Activated naive CD8-positive, alpha-beta T cell treated with anti-CD3 and anti-CD28 coated beads, Interleukin-2, amount 10 ng/mL, durations not matched to agents 7 days and 5 days (primary cell): ENCODE measurements at regions not wholly inside any gene's neighbourhood (a gene's known extent, or its start where the extent isn't known, plus 50 kb on each side); places are given as distances from the start of the nearest gene placed in this dataset.

ENCODE experiments used
- ATAC-seq: fragments of 150-1000 bp; cut with Tn5 transposase; one replicate; pipeline ENCODE4 v1.10.0; 2021; ENCODE audit warnings: low read depth, moderate library complexity
- POLR2A ChIA-PET: fragments of 350-600 bp; sonication (Branson Sonifier 250); formaldehyde crosslinking; loops from one replicate; lab custom pipeline; 2021; ENCODE audit warnings: antibody characterized with exemption; lab: Charles Lee
- DNase-seq: peaks from one replicate; pipeline ENCODE4 v3.0.0; 2021
- H3K27ac Mint-ChIP-seq: one replicate; pipeline ENCODE4 v1.8.0; 2022; ENCODE audit warnings: mild to moderate bottlenecking, mixed read lengths
- H3K27me3 Mint-ChIP-seq: one replicate; pipeline ENCODE4 v1.8.0; 2022; ENCODE audit warnings: mild to moderate bottlenecking, moderate library complexity, mixed read lengths
- H3K36me3 Mint-ChIP-seq: one replicate; pipeline ENCODE4 v1.8.0; 2021; ENCODE audit warnings: mild to moderate bottlenecking, mixed read lengths
- H3K4me1 Mint-ChIP-seq: one replicate; pipeline ENCODE4 v1.8.0; 2021; ENCODE audit warnings: mixed read lengths
- H3K4me3 Mint-ChIP-seq: one replicate; pipeline ENCODE4 v1.8.0; 2022; ENCODE audit warnings: mild to moderate bottlenecking, moderate library complexity, mixed read lengths
- H3K9me3 Mint-ChIP-seq: one replicate; pipeline ENCODE4 v1.8.0; 2021; ENCODE audit warnings: mixed read lengths

DNA sequence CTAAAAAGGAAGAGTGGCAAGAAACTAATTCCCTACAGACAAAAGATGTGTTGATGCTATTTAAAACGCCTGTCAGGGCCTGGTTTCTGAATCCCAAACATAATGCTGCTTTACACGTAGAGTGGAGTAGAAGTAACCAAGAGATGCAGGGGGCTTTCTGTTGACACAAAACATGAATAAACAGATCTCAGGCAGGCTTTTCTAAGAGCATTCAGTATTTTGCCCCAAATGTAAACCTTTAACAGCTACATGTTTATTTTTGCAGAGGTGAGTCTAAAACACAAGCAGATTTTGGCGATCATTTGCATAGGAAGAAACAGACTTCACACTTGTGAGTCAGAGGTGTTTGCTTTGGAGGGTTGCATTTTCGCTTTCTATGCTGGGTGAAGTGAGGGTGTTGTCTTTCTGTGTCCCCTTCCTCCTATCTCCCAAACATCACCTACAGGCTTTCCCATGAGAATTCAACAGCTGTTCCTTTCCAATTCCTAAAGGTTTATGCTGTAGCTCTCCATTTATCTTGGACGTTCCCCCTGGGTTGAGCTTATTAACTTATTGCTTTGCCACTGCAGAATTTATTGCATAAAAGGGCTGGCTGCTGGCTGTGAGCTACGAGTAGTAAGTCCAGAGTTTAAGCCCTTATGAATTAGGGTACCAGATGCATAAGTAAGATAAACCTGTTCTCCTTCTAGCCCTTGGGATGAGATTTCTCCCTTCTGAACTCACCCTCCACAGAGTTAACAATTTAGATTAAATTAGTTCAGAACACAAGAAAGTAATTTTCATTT lies 156.7 kb downstream of the DIPK2A start:
- Mint-ChIP-seq H3K4me1 (no peaks in the 10 kb centered on the region), H3K4me3 (no peak overlapping the region), H3K27ac (no peak overlapping the region), H3K36me3 (no peaks in the 10 kb centered on the region), H3K9me3 (peaks cover 7% of the 10 kb centered on the region), H3K27me3 (peaks cover 2% of the 10 kb centered on the region)
- DNase-seq (no peak), ATAC-seq (no peak)
- POLR2A ChIA-PET, result no interaction called here

DNA sequence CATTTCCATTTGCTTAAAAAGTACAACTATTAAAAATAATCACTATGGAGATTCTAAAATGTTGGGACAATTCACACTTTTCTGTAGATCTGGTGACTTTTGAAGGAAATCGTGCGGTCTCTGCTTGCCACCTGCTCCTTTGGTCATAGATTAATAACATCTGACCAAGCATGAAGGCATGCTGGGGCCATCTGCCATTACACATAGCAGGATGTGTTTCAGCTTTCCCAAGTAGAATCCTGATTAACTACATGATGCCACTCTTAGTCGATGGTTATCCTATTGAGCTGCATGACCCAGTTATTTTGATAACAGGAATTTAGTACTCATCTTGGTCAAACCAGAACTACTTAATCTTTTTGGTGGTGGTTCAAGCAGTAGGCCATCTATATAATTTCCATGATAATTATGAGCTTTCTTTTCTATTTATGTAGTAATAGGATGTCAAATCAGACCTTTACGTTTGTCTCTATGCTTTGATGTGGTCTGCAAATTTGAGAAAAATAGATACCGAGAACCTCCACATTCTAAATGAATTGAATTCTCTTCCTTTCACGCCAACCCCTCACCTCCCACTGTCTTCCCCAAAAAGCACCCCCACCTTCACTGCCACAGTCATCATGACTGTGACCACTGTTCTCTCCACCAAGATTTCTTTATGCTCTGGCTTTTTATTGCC lies 158.1 kb downstream of the DIPK2A start:
- Mint-ChIP-seq H3K9me3 (peaks cover 7% of the 10 kb centered on the region), H3K27ac (no peak overlapping the region), H3K27me3 (peaks cover 2% of the 10 kb centered on the region)

DNA sequence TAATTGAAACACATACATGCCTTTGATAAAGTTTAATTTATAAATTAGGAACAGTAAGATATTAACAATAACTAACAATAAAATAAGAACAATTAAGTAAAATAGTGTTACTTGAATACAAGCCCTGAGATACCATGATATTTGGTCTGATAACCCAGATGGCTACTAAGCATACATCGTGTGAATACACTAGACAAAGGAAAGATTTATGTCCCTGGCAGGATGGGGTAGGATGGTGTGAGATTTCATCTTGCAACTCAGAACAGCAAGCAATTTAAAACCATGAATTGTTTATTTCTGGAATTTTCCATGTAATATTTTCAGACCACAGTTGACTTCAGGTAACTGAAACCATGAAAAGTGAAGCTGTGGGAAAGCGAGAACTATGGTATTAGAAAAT lies 169.5 kb downstream of the DIPK2A start:
- DNase-seq (no peak), ATAC-seq (no peak)
- peaks cover 6% of the 10 kb centered on the region for H3K27me3 Mint-ChIP-seq

More for the DNA sequence above, 158.1 kb downstream of the DIPK2A start:
- no peaks in the 10 kb centered on the region for H3K36me3 Mint-ChIP-seq
- H3K4me1 Mint-ChIP-seq, result no peaks in the 10 kb centered on the region
- DNase-seq, result no peak
- H3K4me3 Mint-ChIP-seq, result no peak overlapping the region
- no peak for ATAC-seq
- POLR2A ChIA-PET, result no interaction called here

DNA sequence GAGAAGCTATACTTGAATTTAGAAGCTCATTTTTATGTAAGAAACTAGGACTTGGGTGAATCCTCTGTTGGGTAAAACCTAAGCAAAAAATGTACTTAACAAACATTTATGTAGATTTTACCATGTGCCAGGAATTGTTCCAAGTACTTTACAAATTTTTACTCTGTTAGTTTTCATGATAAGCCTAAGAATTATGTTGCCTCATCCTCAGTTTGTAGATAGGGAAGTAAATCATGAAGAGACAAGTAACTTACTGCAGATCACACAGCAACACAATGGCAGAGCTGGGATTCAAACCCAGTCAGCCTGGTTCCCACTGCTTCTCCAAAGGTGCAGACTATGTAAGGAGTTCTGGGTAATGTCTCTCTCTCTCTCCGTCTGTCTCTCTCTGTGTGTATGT lies 169.9 kb downstream of the DIPK2A start:
- Mint-ChIP-seq H3K4me3 (no peak overlapping the region), H3K27me3 (peaks cover 6% of the 10 kb centered on the region), H3K9me3 (peaks cover 2% of the 10 kb centered on the region), H3K27ac (no peak overlapping the region), H3K36me3 (no peaks in the 10 kb centered on the region), H3K4me1 (no peaks in the 10 kb centered on the region)
- ATAC-seq, result no peak
- POLR2A ChIA-PET, result no interaction called here
- no peak for DNase-seq

More for the DNA sequence above, 169.5 kb downstream of the DIPK2A start:
- Mint-ChIP-seq H3K9me3 (peaks cover 2% of the 10 kb centered on the region), H3K36me3 (no peaks in the 10 kb centered on the region), H3K4me3 (no peak overlapping the region), H3K27ac (no peak overlapping the region), H3K4me1 (no peaks in the 10 kb centered on the region)
- POLR2A ChIA-PET, result no interaction called here

DNA sequence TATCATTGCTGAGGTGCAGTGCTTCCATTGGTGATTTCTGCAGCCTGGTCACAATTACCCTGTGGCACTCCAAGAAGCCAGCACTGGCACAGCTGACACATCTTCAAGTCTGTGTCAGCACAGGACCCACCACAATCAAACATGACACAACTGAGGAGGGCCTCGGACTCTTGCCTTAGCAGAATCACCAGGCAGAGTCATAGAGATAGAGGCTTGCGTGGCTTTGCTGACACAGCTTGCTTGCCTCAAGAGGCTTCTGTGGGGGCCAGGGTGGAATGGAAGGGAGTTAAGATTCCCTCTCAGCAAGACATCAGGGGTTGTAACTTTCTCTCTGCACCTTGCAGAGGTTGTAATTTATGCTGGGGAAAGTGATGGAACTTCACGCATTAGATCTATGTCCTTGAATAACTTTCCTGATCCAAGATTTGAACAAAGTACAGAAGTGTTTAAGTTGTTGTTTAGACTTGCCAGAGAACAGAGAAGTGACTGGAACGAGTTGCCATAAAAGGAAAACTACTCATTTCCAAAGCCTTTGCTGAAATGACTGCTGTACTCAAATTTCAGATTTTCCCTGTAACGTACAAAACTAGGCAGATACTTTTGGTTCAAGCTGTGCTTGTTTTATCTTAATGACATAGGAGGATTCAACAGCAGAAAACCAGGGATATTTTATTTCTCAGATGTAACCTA lies 170.7 kb downstream of the DIPK2A start:
- no peak for ATAC-seq
- Mint-ChIP-seq H3K27ac (no peak overlapping the region), H3K4me1 (no peaks in the 10 kb centered on the region), H3K4me3 (no peak overlapping the region), H3K27me3 (peaks cover 6% of the 10 kb centered on the region), H3K36me3 (no peaks in the 10 kb centered on the region), H3K9me3 (peaks cover 2% of the 10 kb centered on the region)
- no peak for DNase-seq
- POLR2A ChIA-PET, result no interaction called here

DNA sequence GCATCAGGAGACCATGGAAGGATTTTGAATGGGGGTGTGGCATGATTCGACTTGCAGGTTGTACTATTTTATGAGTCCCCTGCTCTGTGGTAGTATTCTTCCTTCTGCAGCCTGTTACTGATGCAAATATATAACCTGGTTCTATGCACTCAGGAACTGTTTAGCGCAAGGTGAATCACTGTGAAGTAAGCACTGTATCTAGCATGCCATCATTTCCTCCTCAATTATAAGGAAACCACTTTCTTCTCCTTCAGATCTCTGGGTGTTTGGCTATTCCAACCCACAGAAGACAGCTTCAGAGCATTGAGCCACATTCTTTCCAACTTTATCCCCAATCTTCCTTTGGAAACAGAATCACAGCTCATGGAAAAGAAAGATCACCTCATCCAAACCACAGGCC lies 176.7 kb downstream of the DIPK2A start:
- Mint-ChIP-seq H3K27ac (no peak overlapping the region), H3K27me3 (peaks cover 6% of the 10 kb centered on the region), H3K4me3 (no peak overlapping the region), H3K4me1 (no peaks in the 10 kb centered on the region), H3K36me3 (no peaks in the 10 kb centered on the region), H3K9me3 (no peaks in the 10 kb centered on the region)
- POLR2A ChIA-PET, result no interaction called here
- no peak for DNase-seq
- no peak for ATAC-seq

DNA sequence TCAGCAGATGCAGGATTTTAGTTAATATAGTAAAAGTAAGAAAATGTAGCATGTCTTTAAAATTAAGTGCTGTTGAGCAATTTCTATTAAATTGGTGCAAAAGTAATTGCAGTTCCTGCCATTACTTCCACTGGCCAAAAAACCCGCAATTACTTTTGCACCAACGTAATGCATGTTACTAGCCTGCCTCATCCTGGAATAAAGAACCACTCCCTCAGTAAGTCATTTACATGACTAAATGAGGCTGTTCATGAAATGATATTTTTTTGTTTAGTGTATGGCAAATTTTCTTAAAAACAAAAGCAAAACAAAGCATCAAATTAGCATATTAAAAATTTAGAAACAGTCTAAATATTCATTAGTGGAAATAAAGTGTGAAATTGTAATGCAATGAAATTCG lies 180.4 kb downstream of the DIPK2A start:
- Mint-ChIP-seq H3K27ac (no peak overlapping the region), H3K27me3 (no peaks in the 10 kb centered on the region), H3K9me3 (no peaks in the 10 kb centered on the region), H3K4me1 (no peaks in the 10 kb centered on the region), H3K4me3 (no peak overlapping the region), H3K36me3 (no peaks in the 10 kb centered on the region)
- POLR2A ChIA-PET, result no interaction called here
- ATAC-seq (no peak), DNase-seq (no peak)

DNA sequence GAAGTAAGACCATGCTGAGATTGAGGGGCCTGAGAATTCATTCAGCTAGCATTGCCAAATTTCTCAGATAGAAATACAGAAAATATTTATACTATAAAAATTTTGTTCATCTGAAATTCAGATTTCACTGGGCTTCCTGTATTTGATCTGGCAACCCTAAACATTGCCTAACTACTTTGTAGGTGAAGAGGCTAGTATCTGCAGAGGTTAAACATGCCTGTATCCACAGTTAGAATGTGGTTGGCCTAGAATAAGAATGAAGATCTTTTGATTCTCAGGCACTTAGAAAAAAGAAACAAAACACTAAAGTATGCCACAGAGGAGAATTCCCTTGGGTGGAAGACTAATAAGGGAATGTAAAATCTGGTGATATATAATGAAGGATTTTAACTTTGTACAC lies 189.0 kb downstream of the DIPK2A start:
- Mint-ChIP-seq H3K27me3 (no peaks in the 10 kb centered on the region), H3K27ac (no peak overlapping the region), H3K4me1 (no peaks in the 10 kb centered on the region), H3K4me3 (no peak overlapping the region), H3K9me3 (no peaks in the 10 kb centered on the region), H3K36me3 (no peaks in the 10 kb centered on the region)
- POLR2A ChIA-PET, result no interaction called here
- no peak for ATAC-seq
- no peak for DNase-seq

DNA sequence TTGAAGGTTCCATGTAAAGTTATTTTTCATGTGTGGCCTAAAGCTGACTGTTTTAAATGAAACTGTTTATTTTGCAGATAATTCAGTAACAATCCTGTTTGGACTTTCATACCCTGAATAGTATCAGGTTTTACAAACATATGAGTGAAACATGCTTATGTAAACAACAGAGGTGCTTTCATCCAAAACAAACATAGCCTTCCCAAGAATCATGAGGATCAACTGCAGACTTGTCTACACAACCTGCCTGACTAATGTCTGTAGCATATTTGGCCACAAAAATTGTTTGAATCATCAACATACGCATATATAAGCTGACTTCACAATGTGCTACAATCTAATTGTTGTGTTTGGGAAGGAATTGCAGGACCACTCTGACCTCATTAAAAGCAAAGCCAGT lies 190.4 kb downstream of the DIPK2A start:
- DNase-seq (no peak), ATAC-seq (no peak)
- Mint-ChIP-seq H3K36me3 (no peaks in the 10 kb centered on the region), H3K27me3 (no peaks in the 10 kb centered on the region), H3K27ac (no peak overlapping the region), H3K4me3 (no peak overlapping the region), H3K4me1 (no peaks in the 10 kb centered on the region), H3K9me3 (no peaks in the 10 kb centered on the region)
- POLR2A ChIA-PET, result no interaction called here

DNA sequence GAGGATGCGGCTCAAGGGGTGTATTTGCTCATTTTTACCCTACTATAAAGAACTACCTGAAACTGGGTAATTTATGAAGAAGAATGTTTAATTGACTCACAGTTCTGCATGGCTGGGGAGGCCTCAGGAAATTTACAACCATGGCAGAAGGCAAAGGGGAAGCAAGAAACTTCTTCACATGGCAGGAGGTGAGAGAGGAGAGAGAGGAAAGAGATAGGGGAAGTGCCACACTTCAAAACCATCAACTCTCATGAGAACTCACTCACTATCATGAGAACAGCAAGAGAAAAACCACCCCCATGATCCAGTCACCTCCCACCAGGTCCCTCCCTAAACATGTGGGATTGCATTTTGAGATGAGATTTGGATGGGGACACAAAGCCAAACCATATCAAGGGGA lies 192.7 kb downstream of the DIPK2A start:
- Mint-ChIP-seq H3K4me1 (no peaks in the 10 kb centered on the region), H3K27ac (no peak overlapping the region), H3K4me3 (no peak overlapping the region), H3K9me3 (no peaks in the 10 kb centered on the region), H3K36me3 (no peaks in the 10 kb centered on the region), H3K27me3 (peaks cover 2% of the 10 kb centered on the region)
- DNase-seq, result no peak
- no peak for ATAC-seq
- POLR2A ChIA-PET, result no interaction called here

DNA sequence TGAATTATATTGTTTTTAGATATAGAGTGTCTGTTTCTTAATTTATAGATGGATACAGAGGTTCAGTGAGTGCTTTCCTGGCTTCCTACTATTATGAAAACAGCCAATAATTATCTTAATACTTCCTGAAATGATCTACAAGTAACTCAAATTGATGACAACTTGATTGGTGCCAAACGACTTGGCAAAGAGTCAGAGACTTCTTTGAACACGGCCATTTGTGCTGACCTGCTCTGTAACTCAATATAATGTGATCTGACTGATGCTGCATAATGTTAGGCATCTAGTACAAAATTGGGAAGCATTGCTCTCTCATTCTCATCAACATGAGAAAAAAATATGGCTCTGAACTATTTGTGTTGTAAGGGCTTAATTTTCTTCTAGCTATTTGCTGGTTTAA lies 193.9 kb downstream of the DIPK2A start:
- DNase-seq, result no peak
- Mint-ChIP-seq H3K36me3 (no peaks in the 10 kb centered on the region), H3K27me3 (peaks cover 5% of the 10 kb centered on the region), H3K27ac (no peak overlapping the region), H3K4me3 (no peak overlapping the region), H3K9me3 (no peaks in the 10 kb centered on the region), H3K4me1 (no peaks in the 10 kb centered on the region)
- POLR2A ChIA-PET, result no interaction called here
- no peak for ATAC-seq

DNA sequence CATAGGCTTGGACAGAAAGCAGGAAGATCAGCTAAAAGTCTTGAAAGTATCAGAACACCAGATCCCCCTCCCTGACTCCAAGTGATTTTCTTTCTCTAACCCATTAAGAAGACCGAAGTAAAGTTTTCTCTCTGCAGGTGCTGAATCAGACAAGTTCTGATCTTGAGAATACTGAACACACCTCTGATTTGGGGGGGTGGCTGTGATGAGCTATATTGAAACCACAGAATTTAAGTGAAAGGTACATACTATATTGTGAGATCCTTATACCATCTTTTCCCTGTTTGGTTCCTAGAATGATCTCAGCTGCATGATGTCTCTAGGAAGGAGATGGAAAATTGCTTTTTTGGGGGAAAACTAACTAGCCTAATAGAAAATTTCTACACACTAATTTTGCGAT lies 196.0 kb downstream of the DIPK2A start:
- DNase-seq (no peak), ATAC-seq (no peak)
- Mint-ChIP-seq H3K27ac (no peak overlapping the region), H3K4me1 (no peaks in the 10 kb centered on the region), H3K9me3 (no peaks in the 10 kb centered on the region), H3K4me3 (no peak overlapping the region), H3K27me3 (peaks cover 7% of the 10 kb centered on the region), H3K36me3 (no peaks in the 10 kb centered on the region)
- POLR2A ChIA-PET, result no interaction called here

DNA sequence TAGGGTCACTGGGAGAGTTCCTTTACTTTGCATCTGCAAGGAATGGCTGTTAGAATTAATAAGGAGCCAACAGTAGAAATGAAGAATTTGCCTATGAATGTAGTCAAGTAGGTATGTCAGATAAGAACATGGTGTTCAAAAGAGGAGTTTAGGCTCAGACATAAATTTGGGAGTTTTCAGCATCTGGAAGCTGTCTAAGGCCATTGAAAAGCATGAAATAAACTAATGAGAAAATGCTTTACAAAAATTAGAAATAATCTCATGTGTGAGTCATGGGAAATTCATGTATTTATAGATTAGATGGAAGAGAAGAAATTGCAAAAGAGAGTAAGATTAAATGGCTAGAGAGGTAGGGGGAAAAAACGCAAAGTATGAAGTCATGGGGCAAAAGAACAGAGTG lies 201.9 kb downstream of the DIPK2A start:
- H3K27me3 Mint-ChIP-seq, result peaks cover 7% of the 10 kb centered on the region
- DNase-seq, result no peak
- H3K27ac Mint-ChIP-seq, result no peak overlapping the region
- no peaks in the 10 kb centered on the region for H3K4me1 Mint-ChIP-seq
- ATAC-seq, result no peak
- H3K4me3 Mint-ChIP-seq, result no peak overlapping the region
- H3K9me3 Mint-ChIP-seq, result peaks cover 2% of the 10 kb centered on the region
- POLR2A ChIA-PET, result no interaction called here
- H3K36me3 Mint-ChIP-seq, result no peaks in the 10 kb centered on the region
